ENCODE measurements at regions not wholly inside any gene's neighbourhood (a gene's known extent, or its start where the extent isn't known, plus 50 kb on each side); places are given as distances from the start of the nearest gene placed in this dataset.

GRCh38 chr2:238963161-238963970, 115.5 kb downstream of the TWIST2 start:
- no peak for DNase-seq

- no peak for DNase-seq
Observed at GRCh38 chr2:238963971-238964328, 116.1 kb downstream of the TWIST2 start.

DNA sequence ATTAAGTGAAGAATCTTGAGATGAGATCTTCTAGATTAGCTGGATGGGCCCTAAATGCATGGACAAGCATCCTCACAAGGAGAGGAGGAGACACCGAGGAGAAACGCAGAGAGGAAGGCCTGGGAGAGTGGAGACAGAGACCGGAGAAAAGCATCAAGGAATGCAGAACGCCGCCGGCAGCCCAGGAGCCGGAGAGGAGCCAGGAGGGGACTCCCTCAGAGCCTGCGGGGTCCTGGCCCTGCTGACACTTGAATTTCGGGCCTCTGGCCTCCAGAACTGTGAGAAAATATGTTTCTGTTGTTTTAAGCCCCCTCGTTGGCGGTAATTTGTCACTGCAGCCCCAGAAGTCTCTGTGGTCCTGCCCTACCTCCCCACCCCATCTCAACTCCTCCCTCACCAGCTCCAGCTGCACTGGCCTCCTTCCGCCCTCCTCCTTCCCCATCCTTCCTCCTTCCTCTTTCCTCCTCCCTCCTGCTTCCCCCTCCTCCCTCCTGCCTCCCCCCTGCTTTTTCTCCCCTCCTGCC, 116.7 kb downstream of the TWIST2 start:
- no peak for DNase-seq

- no peak for DNase-seq
Observed at GRCh38 chr2:238965371-238966071, 117.6 kb downstream of the TWIST2 start.

GRCh38 chr2:238966072-238966937, 118.4 kb downstream of the TWIST2 start:
- no peak for DNase-seq

DNA sequence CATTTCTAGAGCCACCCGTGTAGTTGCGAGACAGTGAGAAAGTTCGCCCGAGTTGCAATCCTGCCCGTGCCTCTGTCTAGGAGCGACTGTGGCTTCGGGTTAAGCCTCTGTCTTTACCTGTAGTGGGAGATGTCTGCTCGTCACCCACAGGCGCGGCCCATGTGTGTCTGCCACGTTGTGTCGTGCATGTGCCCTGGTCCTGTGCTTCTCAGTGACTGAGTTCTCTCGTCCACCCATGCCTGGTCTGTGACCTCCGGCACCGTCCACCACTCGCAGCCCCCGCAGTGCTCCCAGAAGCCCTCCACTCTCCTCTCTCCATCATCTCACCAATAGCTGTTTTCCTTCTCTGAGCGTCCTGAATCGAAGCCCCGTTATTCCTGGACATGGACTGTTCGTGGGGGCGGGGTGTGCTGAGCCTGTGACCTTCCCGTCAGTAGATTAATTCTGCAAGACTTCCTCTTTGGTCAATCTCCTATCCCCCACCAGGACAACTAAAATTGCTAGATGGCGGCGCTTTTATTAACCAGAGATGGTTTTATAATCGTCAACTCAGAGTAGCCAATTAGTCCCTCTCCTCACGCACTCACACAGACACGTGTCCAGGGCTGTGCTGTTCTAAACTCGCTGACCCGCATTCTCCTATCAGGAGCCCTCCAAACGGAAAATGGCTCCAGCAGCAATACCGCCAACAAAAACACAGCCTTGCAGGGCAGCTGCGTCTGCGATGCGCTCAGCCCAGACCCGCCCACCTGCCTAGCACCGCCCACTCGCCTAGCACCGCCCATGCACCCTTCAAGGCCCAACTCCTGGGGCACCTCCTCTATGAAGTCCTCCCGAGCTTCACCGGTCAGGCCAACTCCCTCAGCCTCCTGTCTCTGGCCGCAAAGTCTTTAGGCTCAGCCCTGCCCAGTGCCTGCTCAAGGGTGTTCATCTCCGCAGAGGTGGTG, 119.4 kb downstream of the TWIST2 start:
- no peak for DNase-seq

DNA sequence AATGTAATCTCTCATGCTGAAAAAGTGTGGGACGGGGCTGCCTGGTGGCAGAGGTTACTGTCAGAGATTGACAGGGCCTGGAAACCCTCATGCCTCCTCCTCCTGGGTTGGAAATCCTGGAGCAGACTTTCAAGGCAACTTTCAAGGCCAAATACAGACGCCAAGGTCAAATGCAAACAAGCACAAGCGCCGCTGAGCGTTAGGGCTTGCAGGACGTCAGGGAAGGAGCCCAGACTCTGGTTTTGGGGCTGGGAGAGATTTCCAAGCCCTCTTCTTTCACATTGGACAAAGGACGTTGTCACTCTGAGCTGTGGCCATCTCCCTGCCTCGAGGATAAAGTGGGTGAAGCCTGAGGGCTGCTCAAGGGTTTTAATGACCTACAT, 120.1 kb downstream of the TWIST2 start:
- no peak for DNase-seq

DNA sequence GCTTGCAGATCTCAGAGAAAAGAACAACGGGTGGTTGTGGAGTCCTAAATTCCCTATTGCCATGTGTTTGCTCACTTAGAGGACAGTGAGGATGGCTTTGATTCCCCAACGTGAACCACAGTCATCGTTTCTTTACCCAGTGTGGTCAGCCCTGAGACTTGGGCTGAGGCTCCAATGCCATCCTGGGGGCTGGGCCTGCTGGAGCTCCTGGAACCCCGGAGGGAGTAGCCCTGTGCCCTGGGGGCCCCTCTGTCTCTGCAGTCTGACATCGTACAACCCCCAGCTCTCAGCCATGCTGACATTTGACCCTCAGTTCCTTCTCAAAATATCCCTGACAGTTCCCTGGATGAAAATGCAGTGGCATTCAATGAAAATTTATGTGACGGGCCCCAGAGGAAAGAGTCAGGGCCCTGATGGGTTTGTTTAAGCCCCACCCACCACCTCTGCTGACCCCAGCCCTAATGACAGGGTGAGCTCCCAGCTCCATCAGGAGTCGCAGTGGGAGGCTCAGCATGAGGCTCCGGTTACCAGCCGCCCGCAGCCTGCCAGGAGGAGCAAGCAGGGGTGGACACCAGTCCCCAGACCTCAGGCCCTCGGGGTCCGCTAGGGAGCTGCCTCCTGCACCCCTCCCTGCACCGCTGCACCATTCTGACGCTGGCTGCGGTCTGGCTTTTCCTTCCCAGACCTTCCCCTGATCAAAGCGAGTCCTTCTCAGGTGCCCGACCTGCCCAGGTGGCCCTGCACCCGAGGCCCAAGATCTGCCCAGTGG, 120.9 kb downstream of the TWIST2 start:
- no peak for DNase-seq

DNA sequence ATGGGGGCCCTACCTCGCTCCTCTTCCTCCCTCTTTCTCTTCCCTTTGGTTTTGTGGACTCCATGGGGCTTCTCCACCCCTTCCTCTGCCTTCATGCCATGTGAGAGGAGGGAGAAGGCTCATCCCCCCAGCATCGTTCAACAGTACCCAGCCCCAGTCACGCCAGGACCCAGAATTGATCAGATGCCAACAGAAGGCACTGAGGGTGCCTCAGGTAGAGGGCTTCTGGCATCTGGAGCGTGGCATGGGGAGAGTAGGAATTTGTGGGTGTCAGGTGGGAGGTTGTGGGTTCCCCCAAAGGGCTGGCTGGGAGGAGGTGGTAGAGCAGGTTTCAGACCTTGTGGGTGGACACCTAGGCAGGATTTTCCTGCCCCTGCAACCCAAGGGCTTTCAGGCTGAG, 122.0 kb downstream of the TWIST2 start:
- no peak for DNase-seq

- DNase-seq = peak; percentile 67
Observed at GRCh38 chr2:238970553-238971081, 122.7 kb downstream of the TWIST2 start.

DNA sequence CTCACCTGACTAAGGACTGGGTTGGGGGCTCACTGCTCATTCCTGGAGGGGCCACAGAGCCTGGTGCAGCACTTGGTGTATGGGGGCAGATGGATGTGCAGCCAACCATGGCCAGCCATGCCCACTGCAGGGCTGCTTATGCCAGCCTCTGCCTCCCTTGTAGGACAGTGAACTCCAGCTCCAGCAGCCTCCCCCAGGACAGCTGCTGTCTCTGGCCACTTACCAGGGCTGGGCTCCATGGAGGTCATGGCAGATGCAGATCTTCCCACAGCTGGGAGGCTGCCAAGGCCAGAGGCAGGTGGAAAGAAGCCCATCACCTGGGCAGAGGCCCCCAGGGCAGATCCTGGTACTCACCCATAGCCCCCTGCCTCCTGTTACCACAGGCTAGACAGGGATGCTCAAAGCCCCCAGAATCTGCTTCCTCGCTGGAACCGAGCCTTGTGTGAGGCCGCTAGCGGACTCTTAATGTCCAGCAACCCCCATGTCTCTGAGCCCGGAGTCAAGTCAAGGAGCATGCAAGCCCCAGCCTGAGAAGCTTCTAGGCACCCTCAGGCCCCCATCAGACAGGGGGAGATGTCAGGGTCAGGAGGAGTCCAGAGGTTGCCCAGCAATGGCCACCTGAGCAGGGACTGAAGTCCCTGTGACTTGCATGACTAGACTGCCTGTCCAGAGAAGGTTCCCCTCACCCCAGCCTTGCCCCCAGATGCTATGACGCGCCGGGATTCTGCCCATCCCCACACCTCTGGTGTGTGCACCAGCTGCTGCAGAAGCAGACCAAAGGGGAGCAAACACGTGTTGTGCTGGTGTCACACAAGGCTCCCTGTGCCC, 123.6 kb downstream of the TWIST2 start:
- DNase-seq = no peak

GRCh38 chr2:238972146-238972445, 124.2 kb downstream of the TWIST2 start:
- DNase-seq = no peak

GRCh38 chr2:238973038-238973739, 125.3 kb downstream of the TWIST2 start:
- DNase-seq = no peak

- no peak for DNase-seq
Observed at GRCh38 chr2:238974081-238974480, 126.2 kb downstream of the TWIST2 start.

GRCh38 chr2:238974501-238975166, 126.7 kb downstream of the TWIST2 start:
- DNase-seq = no peak

- DNase-seq = no peak
Observed at GRCh38 chr2:238975408-238975807, 127.5 kb downstream of the TWIST2 start.

GRCh38 chr2:238978497-238978896, 130.6 kb downstream of the TWIST2 start:
- no peak for DNase-seq

DNA sequence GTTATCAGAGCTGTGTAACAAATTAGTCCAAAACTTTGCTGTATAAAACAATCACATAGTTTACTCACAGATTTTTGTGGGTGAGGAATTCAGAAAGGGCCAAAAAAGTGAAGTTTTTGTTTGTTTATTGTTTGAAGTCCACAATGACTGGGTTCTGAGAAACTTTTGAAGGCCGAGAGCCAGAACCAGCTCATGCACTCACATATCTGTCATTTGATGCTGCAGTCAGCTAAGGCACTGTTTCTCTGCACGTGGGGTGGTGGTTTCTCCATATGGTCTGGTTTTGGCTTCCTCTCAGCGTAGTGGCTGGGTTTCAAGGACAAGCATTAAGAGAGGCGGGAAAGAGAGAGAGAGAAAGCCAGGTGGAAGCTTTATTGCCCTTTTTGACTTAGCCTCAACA, 131.8 kb downstream of the TWIST2 start:
- DNase-seq = no peak

Measured in stimulated activated CD8-positive, alpha-beta memory T cell treated with anti-CD3 and anti-CD28 coated beads, Interleukin-4, amount 100 ng/mL, for 48 hours (primary cell).